ENCODE measurements at regions not wholly inside any gene's neighbourhood (a gene's known extent, or its start where the extent isn't known, plus 50 kb on each side); places are given as distances from the start of the nearest gene placed in this dataset.
"Not testable (repeated sequence)": the region's sequence is repeated elsewhere in the genome, so short reads cannot be mapped to it uniquely, and the experiment has no call there.

GRCh38 chr18:65592435-65592834 is 158.4 kb upstream of the CDH7 start:
- TF ChIP-seq, protein P1, sequence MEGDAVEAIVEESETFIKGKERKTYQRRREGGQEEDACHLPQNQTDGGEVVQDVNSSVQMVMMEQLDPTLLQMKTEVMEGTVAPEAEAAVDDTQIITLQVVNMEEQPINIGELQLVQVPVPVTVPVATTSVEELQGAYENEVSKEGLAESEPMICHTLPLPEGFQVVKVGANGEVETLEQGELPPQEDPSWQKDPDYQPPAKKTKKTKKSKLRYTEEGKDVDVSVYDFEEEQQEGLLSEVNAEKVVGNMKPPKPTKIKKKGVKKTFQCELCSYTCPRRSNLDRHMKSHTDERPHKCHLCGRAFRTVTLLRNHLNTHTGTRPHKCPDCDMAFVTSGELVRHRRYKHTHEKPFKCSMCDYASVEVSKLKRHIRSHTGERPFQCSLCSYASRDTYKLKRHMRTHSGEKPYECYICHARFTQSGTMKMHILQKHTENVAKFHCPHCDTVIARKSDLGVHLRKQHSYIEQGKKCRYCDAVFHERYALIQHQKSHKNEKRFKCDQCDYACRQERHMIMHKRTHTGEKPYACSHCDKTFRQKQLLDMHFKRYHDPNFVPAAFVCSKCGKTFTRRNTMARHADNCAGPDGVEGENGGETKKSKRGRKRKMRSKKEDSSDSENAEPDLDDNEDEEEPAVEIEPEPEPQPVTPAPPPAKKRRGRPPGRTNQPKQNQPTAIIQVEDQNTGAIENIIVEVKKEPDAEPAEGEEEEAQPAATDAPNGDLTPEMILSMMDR (IDR thresholded peaks at IDR 0.05): no peak
- intact Hi-C loops (cut with DNase I): no loop called here
- H3K27ac ChIP-seq: no peak overlapping the region
- H3K4me1 ChIP-seq: no peaks in the 10 kb centered on the region
- H3K36me3 ChIP-seq: no peaks in the 10 kb centered on the region
- ATAC-seq (no peak), DNase-seq (no peak)
- WGBS, 2 donors: 75 to 83% methylated on average over 4 of the region's 4 CpGs
- no peaks in the 10 kb centered on the region for H3K27me3 ChIP-seq
- peaks cover 0 to 3% (median 0%) of the 10 kb centered on the region in 11 donors for H3K9me3 ChIP-seq
- no peak overlapping the region for H3K4me3 ChIP-seq

DNA sequence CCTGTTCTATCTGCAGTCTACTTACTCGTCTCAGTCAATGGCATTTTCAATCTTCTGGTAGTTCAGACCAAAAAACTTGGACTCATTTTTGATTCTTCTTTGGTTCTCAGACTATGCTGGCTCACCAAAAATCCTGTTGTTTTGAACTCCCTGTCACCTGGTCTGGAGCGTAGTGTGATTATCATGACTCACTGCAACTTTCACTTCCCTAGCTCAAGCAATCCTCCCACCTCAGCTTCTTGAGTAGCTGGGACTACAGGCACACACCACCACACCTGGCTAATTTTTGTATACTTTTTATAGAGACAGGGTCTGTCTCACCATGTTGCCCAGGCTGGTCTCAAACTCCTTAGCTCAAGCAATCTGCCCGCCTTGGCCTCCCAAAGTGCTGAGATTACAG is 163.3 kb upstream of the CDH7 start:
- Histone ChIP-seq H3K4me3 (no peak overlapping the region), H3K27ac (no peak overlapping the region), H3K36me3 (no peaks in the 10 kb centered on the region), H3K27me3 (no peaks in the 10 kb centered on the region), H3K9me3 (peaks cover 0 to 4% (median 0%) of the 10 kb centered on the region in 11 donors), H3K4me1 (no peaks in the 10 kb centered on the region)
- TF ChIP-seq, protein P1 (IDR thresholded peaks at IDR 0.05): no peak
- WGBS, 2 donors: 73 to 83% methylated on average over 3 of the region's 3 CpGs
- intact Hi-C loops (cut with DNase I): no loop called here
- ATAC-seq: no peak
- no peak for DNase-seq

- H3K4me1 ChIP-seq; H3K4me3 ChIP-seq; DNase-seq; H3K27me3 ChIP-seq; ATAC-seq; intact Hi-C loops (cut with DNase I); H3K27ac ChIP-seq; H3K36me3 ChIP-seq: not testable (repeated sequence)
- WGBS, 2 donors: no CpG with 5 or more reads among the region's 2 CpGs
- peaks cover 0 to 20% (median 0%) of the 10 kb centered on the region in 11 donors for H3K9me3 ChIP-seq
Observed at GRCh38 chr18:65582094-65582493, 168.7 kb upstream of the CDH7 start.

GRCh38 chr18:65568866-65569265 is 181.9 kb upstream of the CDH7 start:
- no peak overlapping the region for H3K27ac ChIP-seq
- no peaks in the 10 kb centered on the region for H3K36me3 ChIP-seq
- peaks cover 0 to 20% (median 0%) of the 10 kb centered on the region in 11 donors for H3K9me3 ChIP-seq
- ATAC-seq (no peak), DNase-seq (no peak)
- H3K4me1 ChIP-seq: no peaks in the 10 kb centered on the region
- TF ChIP-seq, protein P1 (IDR thresholded peaks at IDR 0.05): no peak
- 62 to 65% methylated on average over 2 of the region's 2 CpGs for WGBS, 2 donors
- H3K4me3 ChIP-seq: no peak overlapping the region
- intact Hi-C loops (cut with DNase I): no loop called here
- no peaks in the 10 kb centered on the region for H3K27me3 ChIP-seq

DNA sequence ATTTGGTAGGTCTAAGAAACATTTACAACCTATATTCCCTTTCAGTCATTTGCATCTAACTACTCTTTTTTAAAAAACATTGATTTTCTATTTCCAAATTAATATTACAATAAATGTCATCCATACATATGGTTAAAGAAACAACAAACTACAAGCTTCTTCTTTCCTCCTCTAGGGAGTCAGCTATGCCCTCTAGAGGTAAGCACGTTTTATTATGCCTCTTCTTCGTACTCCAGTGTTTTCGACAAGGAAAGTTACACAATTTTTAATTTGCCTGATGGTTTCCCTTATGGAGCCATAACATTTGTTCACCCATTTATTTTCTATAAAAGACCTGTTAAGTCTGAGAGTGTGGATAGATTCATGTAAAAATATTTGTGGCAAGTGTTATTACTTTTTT is 183.4 kb upstream of the CDH7 start:
- no peaks in the 10 kb centered on the region for H3K4me1 ChIP-seq
- H3K9me3 ChIP-seq: peaks cover 0 to 20% (median 0%) of the 10 kb centered on the region in 11 donors
- no peaks in the 10 kb centered on the region for H3K36me3 ChIP-seq
- H3K27me3 ChIP-seq: no peaks in the 10 kb centered on the region
- H3K27ac ChIP-seq: no peak overlapping the region
- no peak for ATAC-seq
- intact Hi-C loops (cut with DNase I): no loop called here
- no peak for DNase-seq
- WGBS, 2 donors: 12% methylated on average over 3 of the region's 3 CpGs
- TF ChIP-seq, protein P1 (IDR thresholded peaks at IDR 0.05): peak in 3 of 9 donors; percentile 20 to 40 (median 23)
- H3K4me3 ChIP-seq: no peak overlapping the region

All from heart right ventricle (tissue), 16 donors.